NCI-H510A (cell line): ENCODE measurements at regions not wholly inside any gene's neighbourhood (a gene's known extent, or its start where the extent isn't known, plus 50 kb on each side); places are given as distances from the start of the nearest gene placed in this dataset.
"Not testable (repeated sequence)": the region's sequence is repeated elsewhere in the genome, so short reads cannot be mapped to it uniquely, and the experiment has no call there.

Experiments used
- DNase-seq: peaks from one replicate; lab custom pipeline; 2025; lab: John Stamatoyannopoulos, UW

- DNase-seq = not testable (repeated sequence)
These were observed 246.9 kb upstream of the NCAM1 start for GRCh38 chr11:112714340-112714739.

- DNase-seq = no peak
These were observed 246.2 kb upstream of the NCAM1 start for GRCh38 chr11:112715056-112715455.

DNA sequence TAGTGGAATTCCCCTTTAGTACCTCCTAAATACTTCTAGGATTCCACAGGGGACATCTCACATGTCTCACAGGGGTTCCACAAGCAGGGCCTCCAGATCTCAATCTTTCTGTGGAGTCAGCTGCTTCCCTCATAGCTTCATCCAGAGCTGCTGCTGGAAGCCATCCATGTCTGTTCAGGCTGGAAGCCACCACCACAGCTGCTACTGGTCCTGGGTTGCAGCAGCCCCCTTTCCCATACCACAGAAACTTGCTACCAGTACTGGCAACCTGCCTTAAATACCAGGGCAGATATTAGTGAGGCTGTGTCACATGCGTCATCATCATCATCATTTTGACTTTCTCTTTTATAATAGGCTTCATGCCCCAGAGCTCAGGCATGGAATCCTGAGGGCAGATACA, 242.7 kb upstream of the NCAM1 start:
- no peak for DNase-seq

DNA sequence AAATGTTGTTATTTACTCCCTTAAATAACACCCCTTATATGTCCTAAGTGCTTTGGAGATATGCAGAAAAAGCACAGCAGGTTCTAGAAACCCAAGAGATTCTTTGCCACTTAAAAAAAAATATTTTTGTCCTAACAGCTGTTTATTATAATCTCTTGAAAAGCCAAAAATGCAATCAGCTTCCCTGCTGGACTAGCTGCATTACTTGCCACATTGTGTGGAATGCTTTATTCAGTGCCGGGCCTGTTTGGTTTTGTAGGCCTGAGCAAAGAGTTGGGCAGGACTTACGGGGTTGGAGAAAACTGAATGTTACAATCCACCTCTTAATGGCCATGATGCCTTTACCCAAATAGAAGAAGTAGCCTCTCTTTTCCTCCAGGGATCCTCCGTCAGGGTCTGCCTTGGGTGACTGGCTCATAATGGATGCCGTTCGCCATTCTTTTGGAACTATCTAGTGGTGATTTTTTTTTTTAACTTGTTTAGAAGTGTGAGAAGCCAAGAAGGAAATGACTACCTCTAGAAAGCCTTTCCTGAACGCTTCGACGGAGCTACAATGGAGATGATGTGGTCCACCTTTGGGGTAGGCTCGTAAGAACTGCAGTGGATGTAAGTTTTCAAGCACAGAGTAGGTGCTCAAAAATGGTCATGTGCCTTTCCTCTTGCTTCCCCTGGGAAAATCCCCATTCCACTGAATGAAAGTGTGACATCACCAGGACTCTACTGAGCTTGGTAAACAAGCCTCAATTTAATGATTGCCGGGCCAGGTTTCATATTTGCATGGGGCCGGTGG, 241.3 kb upstream of the NCAM1 start:
- DNase-seq = no peak

DNA sequence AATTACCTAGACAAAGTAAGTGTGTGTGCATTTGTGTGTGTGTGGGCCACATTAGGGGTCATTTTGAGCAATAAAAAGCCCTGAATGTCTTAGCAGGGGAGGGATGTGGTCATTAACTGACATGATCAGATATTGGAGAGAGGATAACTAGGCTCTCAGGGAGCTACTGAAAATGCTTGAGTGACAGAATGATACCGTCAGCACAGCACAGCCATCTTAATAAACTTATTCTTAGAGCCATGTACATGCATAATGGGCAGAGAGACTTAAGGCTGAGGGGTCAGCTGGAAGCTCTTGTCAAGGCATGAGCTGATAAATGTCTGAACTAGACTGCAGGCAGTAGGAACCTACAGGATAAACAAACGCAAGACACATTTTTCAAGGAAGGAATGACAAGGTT, 239.1 kb upstream of the NCAM1 start:
- no peak for DNase-seq

- no peak for DNase-seq
These were observed 238.3 kb upstream of the NCAM1 start for GRCh38 chr11:112722876-112723275.

- DNase-seq = no peak
These were observed 237.3 kb upstream of the NCAM1 start for GRCh38 chr11:112723676-112724495.

DNA sequence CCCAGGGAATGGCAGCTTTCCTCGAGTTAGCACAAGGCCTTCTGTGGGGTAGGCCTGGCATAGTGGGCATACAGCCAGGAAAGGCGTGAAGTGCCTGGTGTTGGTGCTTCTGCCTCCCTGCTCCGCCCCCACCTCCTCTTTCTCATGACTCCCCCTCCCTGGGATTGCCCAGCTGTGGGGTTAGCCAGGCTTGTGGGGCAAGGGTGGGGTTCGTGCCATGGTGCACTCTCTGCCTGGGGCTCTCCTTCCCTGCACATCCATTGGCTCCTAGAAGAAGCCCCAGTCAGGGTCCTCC, 236.8 kb upstream of the NCAM1 start:
- DNase-seq = no peak

- DNase-seq = no peak
These were observed 235.6 kb upstream of the NCAM1 start for GRCh38 chr11:112725636-112726035.

- no peak for DNase-seq
These were observed 233.8 kb upstream of the NCAM1 start for GRCh38 chr11:112727341-112727841.

GRCh38 chr11:112728288-112728687, 232.9 kb upstream of the NCAM1 start:
- DNase-seq = no peak

- DNase-seq = no peak
These were observed 232.5 kb upstream of the NCAM1 start for GRCh38 chr11:112728716-112729115.

DNA sequence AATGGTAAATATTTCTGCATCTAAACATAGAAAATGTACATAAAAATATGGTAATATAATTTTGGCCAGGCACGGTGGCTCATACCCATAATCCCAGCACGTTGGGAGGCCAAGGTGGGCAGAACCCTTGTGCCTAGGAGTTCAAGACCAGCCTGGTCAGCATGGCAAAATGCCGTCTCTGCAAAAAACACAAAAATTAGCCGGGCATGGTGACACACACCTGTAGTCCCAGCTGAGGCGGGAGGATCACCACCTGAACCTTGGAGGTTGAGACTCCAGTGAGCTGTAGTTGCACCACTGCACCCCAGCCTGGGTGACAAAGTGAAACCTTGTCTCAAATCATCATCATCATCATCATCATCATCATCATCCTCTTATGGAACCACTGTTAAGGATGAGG, 230.6 kb upstream of the NCAM1 start:
- DNase-seq = no peak

- DNase-seq = no peak
These were observed 229.7 kb upstream of the NCAM1 start for GRCh38 chr11:112731538-112731937.

- no peak for DNase-seq
These were observed 229.2 kb upstream of the NCAM1 start for GRCh38 chr11:112732031-112732430.

DNA sequence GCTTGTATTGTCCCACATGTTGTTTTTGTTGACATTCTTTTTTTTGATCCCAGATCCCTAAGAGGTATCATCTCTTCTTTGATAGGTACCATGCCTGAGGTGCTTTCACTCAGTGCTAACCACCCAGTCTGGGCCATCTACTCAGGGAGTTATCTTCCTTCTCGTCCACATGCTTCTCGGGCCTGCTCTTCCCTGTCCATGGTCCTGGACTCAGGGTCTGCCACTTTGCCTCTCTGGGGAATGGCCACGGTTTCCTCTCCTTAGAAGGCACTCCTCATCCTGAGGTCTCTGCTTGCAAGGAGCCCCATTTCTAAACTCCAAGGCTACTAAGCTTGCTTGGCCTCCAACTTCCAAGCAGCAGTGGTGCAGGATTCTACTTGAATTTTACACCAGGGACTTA, 227.0 kb upstream of the NCAM1 start:
- DNase-seq = no peak

DNA sequence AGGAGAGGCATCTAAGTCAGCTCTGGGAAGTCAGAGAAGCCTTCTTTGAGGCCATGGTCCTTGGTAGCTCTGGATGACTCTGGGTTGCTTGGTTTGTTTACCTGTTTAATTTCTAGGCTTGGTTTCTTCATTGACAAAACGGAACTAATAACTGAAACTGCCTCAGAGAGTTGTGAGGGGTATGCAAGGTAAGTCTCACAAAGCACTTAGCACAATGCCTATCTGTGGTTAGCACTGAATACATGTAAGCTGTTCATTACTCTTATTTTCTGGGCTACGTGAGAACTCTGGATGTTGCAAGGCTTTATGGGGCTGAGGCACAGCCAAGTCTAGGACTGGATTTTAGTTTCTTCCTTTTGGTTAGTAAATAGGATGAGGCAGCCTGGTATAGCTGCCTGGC, 225.8 kb upstream of the NCAM1 start:
- no peak for DNase-seq

DNA sequence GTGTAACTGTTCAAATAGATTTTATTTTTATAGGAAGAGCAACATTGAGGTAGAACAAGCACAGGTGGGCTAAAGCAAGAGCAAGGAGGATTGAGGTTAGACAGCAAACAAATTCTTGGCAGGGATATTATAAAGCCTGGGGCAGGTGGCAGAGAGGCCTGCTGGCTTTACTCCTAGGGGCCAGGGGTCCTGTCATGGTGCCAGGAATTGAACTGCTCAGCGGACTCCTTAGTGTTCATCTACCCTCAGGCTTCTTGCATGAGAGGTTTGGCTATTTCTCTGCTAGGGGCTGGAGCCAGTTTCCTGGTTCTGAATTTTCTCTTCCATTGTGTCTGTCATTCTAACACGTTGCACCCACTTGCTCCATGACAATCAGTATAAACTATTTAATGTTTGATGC, 217.2 kb upstream of the NCAM1 start:
- no peak for DNase-seq

DNA sequence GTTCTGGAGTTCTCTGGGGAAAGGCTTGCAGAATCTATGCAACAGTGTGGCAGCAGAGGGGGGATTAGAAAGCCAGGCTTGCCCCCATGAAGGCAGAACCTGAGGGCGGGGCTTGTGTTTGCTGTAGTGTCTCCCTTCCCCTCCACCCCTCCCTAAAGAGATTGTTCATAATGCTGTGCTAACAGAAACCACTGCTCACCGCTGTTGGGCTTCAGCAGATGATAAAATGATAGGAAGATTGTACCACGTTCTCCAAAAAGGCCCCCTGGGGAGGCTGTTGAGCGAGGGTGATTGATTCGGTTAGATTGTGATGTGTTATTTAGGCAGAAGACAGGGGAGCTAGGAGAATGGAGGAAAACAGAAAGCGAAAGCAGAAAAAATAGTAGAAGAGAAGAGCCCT, 215.2 kb upstream of the NCAM1 start:
- DNase-seq = no peak

DNA sequence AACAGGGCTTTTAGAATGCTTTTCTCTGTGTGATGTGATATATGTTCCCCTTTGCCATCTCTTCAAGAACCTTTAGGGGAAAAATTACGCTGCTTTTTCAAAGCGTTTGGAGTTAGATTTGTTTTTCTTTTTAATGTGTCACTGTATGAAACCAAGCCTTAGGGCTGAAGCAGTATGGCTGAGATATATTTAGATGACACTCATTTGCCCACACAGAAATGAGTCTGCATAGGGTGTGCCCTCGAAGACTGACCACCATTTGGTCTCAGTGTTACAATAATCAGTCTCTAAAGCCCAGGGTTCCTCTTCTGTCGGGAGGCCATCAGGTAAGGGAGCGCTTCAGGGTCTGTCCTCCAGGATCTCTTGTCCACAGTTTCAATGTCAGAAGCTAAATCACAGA, 213.0 kb upstream of the NCAM1 start:
- DNase-seq = no peak

DNA sequence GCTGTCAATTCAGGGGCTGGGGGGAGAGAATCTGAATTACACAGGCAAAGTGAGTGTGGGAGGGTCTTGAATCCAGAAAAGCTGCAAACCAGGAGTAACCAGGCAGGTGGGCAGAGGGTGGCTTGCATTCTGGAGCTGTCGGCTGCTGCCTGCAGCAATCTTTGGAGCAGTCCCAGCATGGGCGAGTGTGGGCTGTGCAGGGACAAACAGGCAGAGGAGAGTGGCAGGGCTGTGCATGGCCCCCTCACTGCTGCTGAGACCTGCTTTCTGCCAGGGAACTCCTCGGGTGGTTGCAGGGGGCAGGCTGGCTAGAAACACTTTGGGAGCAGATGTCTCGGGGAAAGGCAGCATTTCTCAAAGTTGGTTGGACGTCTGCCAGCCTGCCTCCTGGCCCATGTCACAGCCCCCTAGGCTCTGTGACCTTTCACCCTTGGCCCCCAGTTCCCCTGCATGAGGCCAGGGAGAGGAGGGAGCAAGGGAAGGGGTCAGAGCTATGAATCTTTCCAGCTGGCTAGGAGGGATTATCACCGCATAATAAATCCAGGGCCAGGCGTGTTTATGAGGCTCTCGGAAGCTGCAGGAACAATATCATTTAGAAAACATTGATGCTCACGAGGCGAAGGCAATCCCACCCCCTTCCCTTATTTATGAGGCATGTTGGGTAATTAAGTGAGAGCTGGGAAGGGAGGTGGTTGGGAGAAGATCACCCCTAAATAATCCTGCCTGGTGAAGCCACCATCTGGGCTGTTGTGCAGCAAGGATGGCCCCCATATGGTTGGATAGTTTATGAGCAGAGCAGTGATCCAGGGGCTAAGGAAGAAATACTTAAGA, 212.3 kb upstream of the NCAM1 start:
- DNase-seq = no peak

DNA sequence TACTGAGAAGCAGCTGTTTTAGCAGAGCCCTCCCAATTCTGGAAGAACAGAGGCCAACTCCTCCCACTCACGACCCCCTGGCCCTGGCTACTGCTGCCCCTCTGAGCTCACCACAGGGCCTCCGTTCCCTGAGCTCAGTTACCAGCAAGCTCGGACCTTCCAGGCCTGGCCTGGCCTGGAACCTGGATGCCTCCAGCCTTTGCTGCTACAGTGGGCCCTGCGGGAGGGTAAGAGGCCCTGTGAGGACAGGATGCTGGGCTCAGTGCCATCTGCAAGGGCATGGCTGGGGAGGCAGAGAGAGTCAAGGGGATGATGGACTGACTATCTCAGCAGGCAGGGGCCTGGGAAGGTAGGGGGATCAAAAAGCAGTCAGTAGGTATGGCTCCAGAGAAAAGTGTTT, 209.9 kb upstream of the NCAM1 start:
- DNase-seq = no peak

GRCh38 chr11:112751772-112752171, 209.4 kb upstream of the NCAM1 start:
- DNase-seq = no peak
